Gastroesophageal sphincter (tissue), 3 donors: ENCODE measurements at regions not wholly inside any gene's neighbourhood (a gene's known extent, or its start where the extent isn't known, plus 50 kb on each side); places are given as distances from the start of the nearest gene placed in this dataset.

Experiments used
- EP300 ChIP-seq: sonication (generic); formaldehyde crosslinking; IDR thresholded peaks from one replicate; pipeline ENCODE4 v1.6.1; 2017; ENCODE audit warnings: antibody characterized with exemption, mild to moderate bottlenecking
- POLR2A ChIP-seq, 2 donors: fragments of 450-650 bp; IDR thresholded peaks; one replicate each; pipeline ENCODE4 v1.6.1; 2017; ENCODE audit warnings: antibody characterized with exemption in 2 of 2, mild to moderate bottlenecking in 2 of 2, moderate library complexity in 1 of 2
- POLR2AphosphoS5 ChIP-seq: sonication (generic); formaldehyde crosslinking; IDR thresholded peaks from one replicate; pipeline ENCODE4 v1.6.1; 2017; ENCODE audit warnings: antibody characterized with exemption
- TF ChIP-seq, protein P1 (sequence below), 4 experiments: fragments of 200-600 bp in 2 of 4; fragments of 450-650 bp in 2 of 4; sonication (generic) in 1 of 4; IDR thresholded peaks; one replicate each; pipeline ENCODE4 v1.5.1; 2017 to 2019; ENCODE audit warnings: antibody characterized with exemption in 4 of 4, mild to moderate bottlenecking in 2 of 4, moderate library complexity in 2 of 4

DNA sequence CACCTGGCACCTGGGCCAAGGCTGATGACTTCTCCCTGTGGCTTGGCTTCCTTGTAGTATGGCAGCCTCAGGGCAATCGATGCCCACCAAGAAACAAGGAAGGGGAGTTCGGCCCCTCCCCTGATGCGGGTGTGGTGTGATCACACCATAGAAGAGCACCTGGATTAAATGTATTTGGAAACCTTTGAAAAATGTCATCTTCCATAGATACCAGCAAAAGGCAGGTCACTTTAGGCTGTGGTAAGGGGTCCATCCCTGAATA is 198.2 kb downstream of the CYP26B1 start:
- TF ChIP-seq, protein P1, sequence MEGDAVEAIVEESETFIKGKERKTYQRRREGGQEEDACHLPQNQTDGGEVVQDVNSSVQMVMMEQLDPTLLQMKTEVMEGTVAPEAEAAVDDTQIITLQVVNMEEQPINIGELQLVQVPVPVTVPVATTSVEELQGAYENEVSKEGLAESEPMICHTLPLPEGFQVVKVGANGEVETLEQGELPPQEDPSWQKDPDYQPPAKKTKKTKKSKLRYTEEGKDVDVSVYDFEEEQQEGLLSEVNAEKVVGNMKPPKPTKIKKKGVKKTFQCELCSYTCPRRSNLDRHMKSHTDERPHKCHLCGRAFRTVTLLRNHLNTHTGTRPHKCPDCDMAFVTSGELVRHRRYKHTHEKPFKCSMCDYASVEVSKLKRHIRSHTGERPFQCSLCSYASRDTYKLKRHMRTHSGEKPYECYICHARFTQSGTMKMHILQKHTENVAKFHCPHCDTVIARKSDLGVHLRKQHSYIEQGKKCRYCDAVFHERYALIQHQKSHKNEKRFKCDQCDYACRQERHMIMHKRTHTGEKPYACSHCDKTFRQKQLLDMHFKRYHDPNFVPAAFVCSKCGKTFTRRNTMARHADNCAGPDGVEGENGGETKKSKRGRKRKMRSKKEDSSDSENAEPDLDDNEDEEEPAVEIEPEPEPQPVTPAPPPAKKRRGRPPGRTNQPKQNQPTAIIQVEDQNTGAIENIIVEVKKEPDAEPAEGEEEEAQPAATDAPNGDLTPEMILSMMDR (IDR thresholded peaks at IDR 0.05) = no peak
- TF ChIP-seq EP300 = no peak
- TF ChIP-seq POLR2A (IDR thresholded peaks at IDR 0.05) = no peak
- no peak for TF ChIP-seq POLR2AphosphoS5
